OCI-LY7 (cell line): ENCODE measurements at regions not wholly inside any gene's neighbourhood (a gene's known extent, or its start where the extent isn't known, plus 50 kb on each side); places are given as distances from the start of the nearest gene placed in this dataset.
A peak's percentile ranks its signal among the peaks of the same experiment; 100 is the strongest.

ENCODE experiments used
- BruUV-seq: library from RNA; stranded (reverse); fragments of 400-500 nt; replicated peaks from 2 replicates; lab custom pipeline; 2021; lab: Mats Ljungman, UMichigan
- CTCF ChIA-PET: fragments of 300-600 bp; sonication (Branson Sonifier 250); formaldehyde crosslinking; loops from one replicate; lab custom pipeline; 2022; ENCODE audit warnings: antibody characterized with exemption; ENCODE audit not compliant: unreplicated experiment; lab: Charles Lee
- POLR2A ChIA-PET: fragments of 300-600 bp; sonication (Branson Sonifier 250); formaldehyde crosslinking; loops from one replicate; lab custom pipeline; 2022; ENCODE audit warnings: antibody characterized with exemption; lab: Charles Lee
- DNase-seq: peaks from one replicate; pipeline ENCODE4 v3.0.0-alpha.2; 2015; ENCODE audit warnings: low spot score
- H2AFZ ChIP-seq: fragments of 200-600 bp; sonication (generic), shearing (Covaris generic); 2 replicates; pipeline ENCODE4 v1.6.1; 2014; ENCODE audit warnings: mild to moderate bottlenecking, antibody characterized with exemption, low read length, moderate library complexity
- H3K27ac ChIP-seq: fragments of 200-600 bp; sonication (generic); 2 replicates; pipeline ENCODE4 v1.5.1; 2014; ENCODE audit warnings: mixed run types, low read depth, mild to moderate bottlenecking, moderate library complexity, low read length, inconsistent platforms; ENCODE audit not compliant: poor library complexity, severe bottlenecking
- H3K36me3 ChIP-seq: fragments of 200-600 bp; sonication (generic); 2 replicates; pipeline ENCODE4 v1.6.1; 2014; ENCODE audit warnings: mild to moderate bottlenecking, antibody characterized with exemption, low read length, moderate library complexity, mixed read lengths; ENCODE audit not compliant: insufficient read depth
- H3K4me1 ChIP-seq: fragments of 200-600 bp; sonication (generic); 2 replicates; pipeline ENCODE4 v1.5.1; 2014; ENCODE audit warnings: mild to moderate bottlenecking, low read length; ENCODE audit not compliant: insufficient read depth, poor library complexity, severe bottlenecking
- H3K4me2 ChIP-seq: fragments of 200-600 bp; sonication (generic); 2 replicates; pipeline ENCODE4 v1.6.1; 2014; ENCODE audit warnings: mild to moderate bottlenecking, low read length
- H3K4me3 ChIP-seq: fragments of 200-600 bp; sonication (generic); 2 replicates; pipeline ENCODE4 v1.5.1; 2014; ENCODE audit warnings: mild to moderate bottlenecking, low read depth, low read length; ENCODE audit not compliant: poor library complexity, severe bottlenecking
- H3K79me2 ChIP-seq: fragments of 200-600 bp; sonication (generic); 2 replicates; pipeline ENCODE4 v1.6.1; 2016; ENCODE audit warnings: low read depth, mild to moderate bottlenecking, low read length, moderate library complexity, mixed read lengths; ENCODE audit not compliant: insufficient read depth
- H3K9me2 ChIP-seq: fragments of 200-600 bp; sonication (generic); 2 replicates; pipeline ENCODE4 v1.6.1; 2016; ENCODE audit warnings: mild to moderate bottlenecking, low read length, mixed read lengths; ENCODE audit not compliant: insufficient read depth
- H3K9me3 ChIP-seq: fragments of 200-600 bp; sonication (generic); 2 replicates; pipeline ENCODE4 v1.6.1; 2014; ENCODE audit warnings: mild to moderate bottlenecking, mixed run types, low read length, mixed read lengths
- H4K20me1 ChIP-seq: fragments of 200-600 bp; sonication (generic); 2 replicates; pipeline ENCODE4 v1.6.1; 2014; ENCODE audit warnings: mild to moderate bottlenecking, antibody characterized with exemption, low read length, moderate library complexity, mixed read lengths; ENCODE audit not compliant: insufficient read depth
- CTCF ChIP-seq: fragments of 200-600 bp; sonication (generic); conservative IDR thresholded peaks from 2 replicates; pipeline ENCODE4 v1.5.1; 2014; ENCODE audit warnings: mild to moderate bottlenecking, antibody characterized with exemption, low read length, moderate library complexity, mixed read lengths
- EZH2phosphoT487 ChIP-seq: fragments of 200-600 bp; sonication (generic); IDR thresholded peaks from 2 replicates; pipeline ENCODE4 v1.6.1; 2018; ENCODE audit warnings: low read depth, borderline replicate concordance, mild to moderate bottlenecking, mixed run types, antibody characterized with exemption, low read length, moderate library complexity, mixed read lengths
- intact Hi-C: fragments of 100-400 bp; cut with micrococcal nuclease; formaldehyde crosslinking; loops from one replicate; pipeline ENCODE4 v1.10.0; 2022; ENCODE audit not compliant: unreplicated experiment

DNA sequence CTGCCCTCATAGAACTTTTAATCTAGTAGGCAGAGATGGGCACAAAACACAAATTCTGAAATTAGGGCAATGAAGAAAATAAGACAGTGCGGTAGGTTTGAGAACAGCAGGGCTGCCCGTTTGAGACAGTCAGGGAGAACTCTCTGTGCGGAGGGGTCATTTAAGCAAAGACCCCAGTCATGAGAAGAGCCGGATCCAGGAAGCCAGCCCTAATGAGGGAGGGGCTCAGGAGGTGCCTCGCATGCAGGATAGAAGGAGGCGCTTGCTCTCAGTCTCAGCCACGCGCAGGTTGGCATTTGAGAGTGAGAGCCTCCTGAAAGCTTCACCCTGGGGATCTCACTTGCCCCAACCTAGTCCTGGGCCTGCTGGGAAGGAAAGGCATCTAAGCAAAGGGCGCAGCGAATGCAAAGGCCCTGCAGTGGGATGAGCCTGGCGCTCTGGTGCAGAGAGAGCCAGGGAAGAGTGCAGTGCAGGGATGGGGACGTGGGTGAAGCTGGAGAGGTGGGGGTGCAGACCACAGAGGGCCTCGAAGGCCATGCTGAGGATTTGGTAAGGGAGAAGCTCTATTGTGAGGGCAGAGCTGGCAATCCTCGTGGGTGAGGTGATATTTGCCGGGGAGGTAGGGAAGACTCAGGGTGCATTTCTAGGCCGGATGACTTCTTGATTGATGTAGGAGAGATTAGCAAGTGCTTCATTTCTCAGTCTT is 130.0 kb upstream of the PTPN1 start:
- Histone ChIP-seq H2AFZ (no peak overlapping the region), H3K9me2 (no peaks in the 10 kb centered on the region), H3K4me2 (no peak overlapping the region), H4K20me1 (no peaks in the 10 kb centered on the region), H3K36me3 (no peaks in the 10 kb centered on the region), H3K4me3 (no peak overlapping the region), H3K79me2 (no peaks in the 10 kb centered on the region), H3K9me3 (no peaks in the 10 kb centered on the region), H3K27ac (no peak overlapping the region), H3K4me1 (peaks cover 10% of the 10 kb centered on the region)
- no peak for DNase-seq
- CTCF ChIA-PET = no interaction called here
- TF ChIP-seq EZH2phosphoT487 (no peak), CTCF (no peak)
- BruUV-seq = no TSS peak
- intact Hi-C loops = no loop called here
- POLR2A ChIA-PET = no interaction called here

DNA sequence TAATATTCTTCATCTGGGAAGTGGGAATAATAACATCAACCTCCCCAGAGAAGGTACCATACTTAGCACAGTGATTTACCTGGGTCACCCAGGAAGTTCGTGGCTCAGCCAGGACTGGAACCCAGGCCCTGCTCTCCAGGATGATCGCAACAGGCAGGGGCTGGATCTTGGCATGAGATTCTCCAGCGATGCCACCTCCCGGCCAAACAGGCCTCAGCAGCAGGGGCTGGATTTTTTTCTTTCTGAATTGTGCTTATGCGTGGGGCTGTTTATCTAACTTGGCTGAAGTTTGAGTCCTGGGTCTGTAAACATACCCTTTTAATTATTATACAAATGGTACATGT is 129.5 kb upstream of the PTPN1 start:
- peak; percentile 16 for DNase-seq
- Histone ChIP-seq H3K4me2 (no peak overlapping the region), H3K79me2 (no peaks in the 10 kb centered on the region), H3K9me2 (no peaks in the 10 kb centered on the region), H3K4me1 (peaks cover 10% of the 10 kb centered on the region), H3K4me3 (no peak overlapping the region), H3K27ac (no peak overlapping the region), H3K9me3 (no peaks in the 10 kb centered on the region), H4K20me1 (no peaks in the 10 kb centered on the region), H2AFZ (no peak overlapping the region), H3K36me3 (no peaks in the 10 kb centered on the region)
- intact Hi-C loops = no loop called here
- TF ChIP-seq EZH2phosphoT487 = no peak
- TF ChIP-seq CTCF = peak; percentile 64
- BruUV-seq = no TSS peak
- ChIA-PET POLR2A (no interaction called here), CTCF (no interaction called here)

DNA sequence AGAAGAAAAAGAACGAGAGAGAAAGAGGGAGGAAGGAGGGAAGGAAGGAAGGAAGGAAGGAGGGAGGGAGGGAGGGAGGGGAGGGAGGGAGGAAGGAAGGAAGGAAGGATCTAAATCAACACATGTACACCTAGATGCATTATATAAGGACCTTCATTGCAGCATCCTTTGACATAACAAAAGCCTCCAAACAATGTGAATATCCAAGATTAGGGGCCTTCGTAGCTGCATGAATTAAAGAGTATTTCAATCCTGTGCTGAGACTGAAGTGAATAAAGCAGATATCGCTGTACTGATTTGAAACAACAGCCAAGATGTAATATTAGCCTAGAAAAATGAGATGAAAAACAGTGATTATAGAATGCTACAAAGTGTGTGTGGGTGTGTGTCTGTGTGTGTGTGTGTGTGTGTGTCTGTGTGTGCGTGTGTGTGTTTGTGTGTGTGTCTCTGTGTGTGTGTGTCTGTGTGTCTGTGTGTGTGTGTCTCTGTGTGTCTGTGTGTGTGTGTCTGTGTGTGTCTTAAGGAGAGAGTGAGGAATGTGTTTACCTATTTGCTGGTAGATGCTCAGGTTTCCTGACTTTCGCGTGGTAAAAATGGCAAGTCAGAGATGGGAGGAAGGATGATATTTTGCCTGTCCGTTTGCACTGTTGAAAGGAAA is 129.0 kb upstream of the PTPN1 start:
- no peaks in the 10 kb centered on the region for H3K79me2 ChIP-seq
- H2AFZ ChIP-seq = no peak overlapping the region
- H3K4me1 ChIP-seq = peaks cover 10% of the 10 kb centered on the region
- no peaks in the 10 kb centered on the region for H4K20me1 ChIP-seq
- no peak for DNase-seq
- no peaks in the 10 kb centered on the region for H3K9me2 ChIP-seq
- CTCF ChIA-PET = no interaction called here
- H3K36me3 ChIP-seq = no peaks in the 10 kb centered on the region
- H3K4me2 ChIP-seq = no peak overlapping the region
- intact Hi-C loops = no loop called here
- H3K27ac ChIP-seq = no peak overlapping the region
- TF ChIP-seq CTCF (0 out of 2 replicates have a peak, but pooled peaks have one; percentile 4), EZH2phosphoT487 (no peak)
- H3K9me3 ChIP-seq = no peaks in the 10 kb centered on the region
- POLR2A ChIA-PET = no interaction called here
- BruUV-seq = no TSS peak
- no peak overlapping the region for H3K4me3 ChIP-seq
